ENCODE measurements at regions not wholly inside any gene's neighbourhood (a gene's known extent, or its start where the extent isn't known, plus 50 kb on each side); places are given as distances from the start of the nearest gene placed in this dataset.

DNA sequence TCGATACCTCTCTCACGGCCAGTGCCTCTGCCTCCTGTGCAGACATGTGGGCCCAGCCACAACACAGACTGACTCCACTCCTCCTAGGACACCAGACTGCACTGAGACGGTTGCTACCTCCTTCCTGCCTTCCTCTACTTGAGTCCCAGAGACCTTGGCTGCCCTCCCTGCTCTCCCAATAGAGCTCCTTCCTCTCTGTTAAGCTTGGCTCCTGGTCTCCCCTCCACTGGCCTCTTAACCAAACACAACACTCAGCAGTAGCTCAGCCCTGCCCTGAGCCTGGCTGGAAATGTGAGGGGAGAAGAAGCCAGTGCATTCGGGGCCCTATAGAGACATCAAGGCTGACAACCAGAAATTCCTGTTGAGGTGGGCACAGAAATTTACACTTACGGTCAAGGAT is 102.0 kb downstream of the HTR5A start:
- no peak overlapping the region for H3K4me3 ChIP-seq (ENCODE audit: low read depth, low read length)
- TF ChIP-seq, protein P1, sequence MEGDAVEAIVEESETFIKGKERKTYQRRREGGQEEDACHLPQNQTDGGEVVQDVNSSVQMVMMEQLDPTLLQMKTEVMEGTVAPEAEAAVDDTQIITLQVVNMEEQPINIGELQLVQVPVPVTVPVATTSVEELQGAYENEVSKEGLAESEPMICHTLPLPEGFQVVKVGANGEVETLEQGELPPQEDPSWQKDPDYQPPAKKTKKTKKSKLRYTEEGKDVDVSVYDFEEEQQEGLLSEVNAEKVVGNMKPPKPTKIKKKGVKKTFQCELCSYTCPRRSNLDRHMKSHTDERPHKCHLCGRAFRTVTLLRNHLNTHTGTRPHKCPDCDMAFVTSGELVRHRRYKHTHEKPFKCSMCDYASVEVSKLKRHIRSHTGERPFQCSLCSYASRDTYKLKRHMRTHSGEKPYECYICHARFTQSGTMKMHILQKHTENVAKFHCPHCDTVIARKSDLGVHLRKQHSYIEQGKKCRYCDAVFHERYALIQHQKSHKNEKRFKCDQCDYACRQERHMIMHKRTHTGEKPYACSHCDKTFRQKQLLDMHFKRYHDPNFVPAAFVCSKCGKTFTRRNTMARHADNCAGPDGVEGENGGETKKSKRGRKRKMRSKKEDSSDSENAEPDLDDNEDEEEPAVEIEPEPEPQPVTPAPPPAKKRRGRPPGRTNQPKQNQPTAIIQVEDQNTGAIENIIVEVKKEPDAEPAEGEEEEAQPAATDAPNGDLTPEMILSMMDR (IDR thresholded peaks at IDR 0.05; ENCODE audit: low read depth, low read length, missing control alignments), result no peak
- no peak for DNase-seq (ENCODE audit: low read depth)

DNA sequence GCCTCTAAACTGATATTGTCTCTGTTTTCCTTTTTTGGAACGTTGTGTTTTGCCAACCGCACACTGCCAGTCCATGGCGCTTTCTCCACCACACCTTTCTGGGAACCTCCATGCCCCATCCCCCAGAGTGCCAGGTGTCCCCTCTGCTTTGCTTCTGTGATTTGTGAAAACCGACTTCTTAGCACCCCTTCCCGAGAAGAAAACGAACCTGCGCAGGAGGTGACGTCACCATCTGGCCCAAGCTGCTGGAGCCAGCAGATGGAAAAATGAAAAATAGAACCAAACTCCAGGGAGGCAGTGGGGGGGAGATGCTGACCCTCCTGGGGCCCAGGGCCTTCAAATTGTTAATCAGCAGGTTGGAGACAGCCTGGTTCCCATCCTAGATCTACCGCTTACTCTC is 103.8 kb downstream of the HTR5A start:
- TF ChIP-seq, protein P1 (IDR thresholded peaks at IDR 0.05; ENCODE audit: low read depth, low read length, missing control alignments), result no peak
- no peak for DNase-seq (ENCODE audit: low read depth)
- H3K4me3 ChIP-seq (ENCODE audit: low read depth, low read length), result no peak overlapping the region

DNA sequence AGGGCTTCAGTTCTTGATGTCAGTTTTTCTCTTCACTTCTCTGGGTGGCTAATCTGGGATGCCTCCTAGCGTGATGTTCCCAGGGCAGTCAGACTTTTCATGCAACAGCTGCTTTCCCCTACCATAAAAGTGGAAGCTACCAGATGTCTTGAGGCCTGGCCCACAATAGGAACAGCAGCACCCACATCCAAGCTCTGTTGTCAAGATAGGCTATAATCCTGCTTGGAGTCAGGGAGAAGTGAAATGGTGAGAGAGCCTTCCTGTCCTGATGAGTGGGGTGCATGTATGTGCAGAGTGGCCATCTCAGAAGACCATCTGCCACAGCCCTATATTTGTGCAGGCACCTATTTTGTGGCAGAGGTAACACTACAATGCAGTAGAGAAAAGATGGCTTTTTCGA is 108.0 kb downstream of the HTR5A start:
- H3K4me3 ChIP-seq (ENCODE audit: low read depth, low read length), result no peak overlapping the region
- DNase-seq (ENCODE audit: low read depth), result no peak
- TF ChIP-seq, protein P1 (IDR thresholded peaks at IDR 0.05; ENCODE audit: low read depth, low read length, missing control alignments), result no peak

- TF ChIP-seq, protein P1 (IDR thresholded peaks at IDR 0.05; ENCODE audit: low read depth, low read length, missing control alignments), result no peak
- DNase-seq (ENCODE audit: low read depth), result no peak
Measured at GRCh38 chr7:155181768-155182167, 111.6 kb downstream of the HTR5A start.

GRCh38 chr7:155182406-155182970 is 112.4 kb downstream of the HTR5A start:
- no peak for DNase-seq (ENCODE audit: low read depth)
- TF ChIP-seq, protein P1 (IDR thresholded peaks at IDR 0.05; ENCODE audit: low read depth, low read length, missing control alignments), result no peak

More at GRCh38 chr7:155181768-155182167, 111.6 kb downstream of the HTR5A start:
- H3K4me3 ChIP-seq (ENCODE audit: low read depth, low read length), result no peak overlapping the region

DNA sequence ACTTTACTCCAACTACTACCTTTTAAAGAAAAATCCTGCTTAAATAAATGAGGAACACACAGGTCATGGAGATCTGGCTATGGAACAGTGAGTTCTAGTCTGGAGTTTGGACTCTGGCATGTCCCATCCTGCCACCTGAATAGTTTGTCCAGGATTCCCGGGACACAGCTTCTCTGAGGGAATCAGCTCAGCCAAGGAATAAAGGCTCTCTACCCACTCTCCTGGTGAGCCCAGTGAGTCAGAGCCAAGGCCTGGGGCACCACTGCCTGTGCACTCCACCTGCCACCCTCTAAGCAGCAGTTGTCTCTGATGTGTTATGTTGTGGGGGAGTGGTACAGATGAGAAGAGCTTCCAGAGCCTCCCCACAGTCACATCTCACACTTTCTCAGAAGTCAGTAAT is 113.5 kb downstream of the HTR5A start:
- no peak overlapping the region for H3K4me3 ChIP-seq (ENCODE audit: low read depth, low read length)
- TF ChIP-seq, protein P1 (IDR thresholded peaks at IDR 0.05; ENCODE audit: low read depth, low read length, missing control alignments), result no peak
- no peak for DNase-seq (ENCODE audit: low read depth)

More at GRCh38 chr7:155182406-155182970, 112.4 kb downstream of the HTR5A start:
- H3K4me3 ChIP-seq (ENCODE audit: low read depth, low read length), result no peak overlapping the region

- TF ChIP-seq, protein P1 (IDR thresholded peaks at IDR 0.05; ENCODE audit: low read depth, low read length, missing control alignments), result no peak
- DNase-seq (ENCODE audit: low read depth), result no peak
- H3K4me3 ChIP-seq (ENCODE audit: low read depth, low read length), result no peak overlapping the region
Measured at GRCh38 chr7:155184923-155185322, 112.8 kb upstream of the INSIG1 start.

All from GM12864 (cell line).